H9 (cell line): ENCODE measurements at regions not wholly inside any gene's neighbourhood (a gene's known extent, or its start where the extent isn't known, plus 50 kb on each side); places are given as distances from the start of the nearest gene placed in this dataset.

Experiments
- DNase-seq: peaks from one replicate; pipeline ENCODE4 v3.0.0-alpha.2; 2017
- H2AFZ ChIP-seq: one replicate; pipeline ENCODE4 v1.6.1; 2013; ENCODE audit warnings: mild to moderate bottlenecking, low read length, control low read depth, moderate library complexity
- H2AK5ac ChIP-seq: 2 replicates; pipeline ENCODE4 v1.6.1; 2013; ENCODE audit warnings: low read length, control low read depth, mixed read lengths; ENCODE audit not compliant: insufficient read length
- H2BK120ac ChIP-seq: one replicate; pipeline ENCODE4 v1.6.1; 2013; ENCODE audit warnings: low read depth, mild to moderate bottlenecking, low read length, control low read depth, inconsistent platforms; ENCODE audit not compliant: poor library complexity, severe bottlenecking
- H2BK12ac ChIP-seq: 2 replicates; pipeline ENCODE4 v1.6.1; 2013; ENCODE audit warnings: low read length, control low read depth, mixed read lengths, low read depth; ENCODE audit not compliant: insufficient read length
- H2BK15ac ChIP-seq: 2 replicates; pipeline ENCODE4 v1.6.1; 2013; ENCODE audit warnings: low read depth, low read length, control low read depth
- H2BK20ac ChIP-seq: one replicate; pipeline ENCODE4 v1.6.1; 2013; ENCODE audit warnings: low read depth, mild to moderate bottlenecking, low read length, control low read depth, inconsistent platforms; ENCODE audit not compliant: poor library complexity, severe bottlenecking
- H2BK5ac ChIP-seq: 2 replicates; pipeline ENCODE4 v1.6.1; 2013; ENCODE audit warnings: low read length, control low read depth, mixed read lengths; ENCODE audit not compliant: insufficient read length
- H3K14ac ChIP-seq: 2 replicates; pipeline ENCODE4 v1.6.1; 2013; ENCODE audit warnings: low read length, control low read depth; ENCODE audit not compliant: insufficient read depth
- H3K18ac ChIP-seq: 2 replicates; pipeline ENCODE4 v1.6.1; 2013; ENCODE audit warnings: low read depth, mild to moderate bottlenecking, mixed read lengths, low read length, control low read depth; ENCODE audit not compliant: insufficient read length
- H3K23ac ChIP-seq: 2 replicates; pipeline ENCODE4 v1.6.1; 2013; ENCODE audit warnings: low read length, control low read depth, mixed read lengths, low read depth; ENCODE audit not compliant: insufficient read length
- H3K23me2 ChIP-seq: 2 replicates; pipeline ENCODE4 v1.6.1; 2013; ENCODE audit warnings: low read depth, mild to moderate bottlenecking, mixed read lengths, low read length, control low read depth; ENCODE audit not compliant: insufficient read length, poor library complexity, severe bottlenecking
- H3K27ac ChIP-seq: 2 replicates; pipeline ENCODE4 v1.5.1; 2013; ENCODE audit warnings: low read length, control low read depth, mixed read lengths, low read depth; ENCODE audit not compliant: insufficient read length
- H3K27me3 ChIP-seq: 2 replicates; pipeline ENCODE4 v1.6.1; 2013; ENCODE audit warnings: low read length, control low read depth, inconsistent platforms; ENCODE audit not compliant: insufficient read depth
- H3K4ac ChIP-seq: 2 replicates; pipeline ENCODE4 v1.6.1; 2013; ENCODE audit warnings: low read depth, mild to moderate bottlenecking, control low read depth, inconsistent platforms, low read length, moderate library complexity
- H3K4me1 ChIP-seq: 2 replicates; pipeline ENCODE4 v1.6.1; 2013; ENCODE audit warnings: low read length, control low read depth, inconsistent platforms; ENCODE audit not compliant: insufficient read depth
- H3K4me2 ChIP-seq: 2 replicates; pipeline ENCODE4 v1.6.1; 2013; ENCODE audit warnings: low read length, control low read depth, mixed read lengths; ENCODE audit not compliant: insufficient read length, insufficient read depth
- H3K56ac ChIP-seq: 2 replicates; pipeline ENCODE4 v1.6.1; 2013; ENCODE audit warnings: low read depth, mild to moderate bottlenecking, mixed read lengths, low read length, control low read depth; ENCODE audit not compliant: insufficient read length
- H3K79me1 ChIP-seq: 2 replicates; pipeline ENCODE4 v1.6.1; 2013; ENCODE audit warnings: low read depth, mild to moderate bottlenecking, moderate library complexity, low read length, control low read depth, inconsistent platforms; ENCODE audit not compliant: insufficient read depth, poor library complexity, severe bottlenecking
- H3K79me2 ChIP-seq: 2 replicates; pipeline ENCODE4 v1.6.1; 2013; ENCODE audit warnings: low read length, control low read depth, inconsistent platforms; ENCODE audit not compliant: insufficient read depth
- H3K9ac ChIP-seq: 2 replicates; pipeline ENCODE4 v1.6.1; 2013; ENCODE audit warnings: low read length, control low read depth, mixed read lengths; ENCODE audit not compliant: insufficient read length; ENCODE audit errors: extremely low read depth
- H3K9me3 ChIP-seq: one replicate; pipeline ENCODE4 v1.6.1; 2013; ENCODE audit warnings: low read depth, low read length, inconsistent platforms; ENCODE audit not compliant: control insufficient read depth
- H3T11ph ChIP-seq: one replicate; pipeline ENCODE4 v1.6.1; 2013; ENCODE audit warnings: mild to moderate bottlenecking, low read length, control low read depth, inconsistent platforms
- H4K20me1 ChIP-seq: one replicate; pipeline ENCODE4 v1.6.1; 2013; ENCODE audit not compliant: control insufficient read depth, insufficient read length, insufficient read depth
- H4K5ac ChIP-seq: 2 replicates; pipeline ENCODE4 v1.6.1; 2013; ENCODE audit warnings: low read depth, mild to moderate bottlenecking, mixed read lengths, low read length, control low read depth; ENCODE audit not compliant: insufficient read length
- H4K8ac ChIP-seq: replicated peaks from 2 replicates; pipeline ENCODE4 v1.6.1; 2013; ENCODE audit warnings: low read length, control low read depth, mixed read lengths, low read depth; ENCODE audit not compliant: insufficient read length
- H4K91ac ChIP-seq: 2 replicates; pipeline ENCODE4 v1.6.1; 2013; ENCODE audit warnings: low read depth, mild to moderate bottlenecking, moderate library complexity, mixed read lengths, low read length, control low read depth; ENCODE audit not compliant: insufficient read length
- H3K27ac Mint-ChIP-seq, 3 experiments: 2 replicates in 2 of 3; 3 replicates in 1 of 3; pipeline ENCODE4 v1.8.0; 2020 to 2021; ENCODE audit warnings: mixed read lengths in 3 of 3, mild to moderate bottlenecking in 1 of 3, moderate library complexity in 1 of 3
- H3K27me3 Mint-ChIP-seq: 2 replicates; pipeline ENCODE4 v1.8.0; 2021; ENCODE audit warnings: low read depth, mild to moderate bottlenecking, moderate library complexity, mixed read lengths
- H3K36me3 Mint-ChIP-seq, 3 experiments: 2 replicates in 2 of 3; 3 replicates in 1 of 3; pipeline ENCODE4 v1.8.0; 2020 to 2021; ENCODE audit warnings: low read depth in 3 of 3, mixed read lengths in 3 of 3; ENCODE audit not compliant: insufficient read depth in 1 of 3
- H3K4me1 Mint-ChIP-seq, 2 experiments: 2 replicates each; pipeline ENCODE4 v1.8.0; 2020; ENCODE audit warnings: mixed read lengths in 2 of 2
- H3K4me3 Mint-ChIP-seq, 2 experiments: 2 replicates in 1 of 2; 3 replicates in 1 of 2; pipeline ENCODE4 v1.8.0; 2020 to 2021; ENCODE audit warnings: mild to moderate bottlenecking in 2 of 2, mixed read lengths in 2 of 2, moderate library complexity in 1 of 2
- H3K9me3 Mint-ChIP-seq, 2 experiments: 2 replicates in 1 of 2; 3 replicates in 1 of 2; pipeline ENCODE4 v1.8.0; 2020; ENCODE audit warnings: mild to moderate bottlenecking in 2 of 2, mixed read lengths in 2 of 2, moderate library complexity in 1 of 2
- CTCF ChIP-seq: fragments of 200-600 bp; sonication (generic); conservative IDR thresholded peaks from 3 replicates; pipeline ENCODE4 v1.8.0; 2021; ENCODE audit warnings: antibody characterized with exemption, mild to moderate bottlenecking
- WGBS: extraction: QIAGEN DNeasy Blood & Tissue Kit; methylation state at CpG from one replicate; pipeline ENCODE4 v1.1.7; 2013; ENCODE audit warnings: missing lambda C conversion rate, low lambda C conversion rate, mixed read lengths; ENCODE audit not compliant: insufficient read length; ENCODE audit errors: extremely low coverage; 5-methylcytosine and 5-hydroxymethylcytosine counted together

DNA sequence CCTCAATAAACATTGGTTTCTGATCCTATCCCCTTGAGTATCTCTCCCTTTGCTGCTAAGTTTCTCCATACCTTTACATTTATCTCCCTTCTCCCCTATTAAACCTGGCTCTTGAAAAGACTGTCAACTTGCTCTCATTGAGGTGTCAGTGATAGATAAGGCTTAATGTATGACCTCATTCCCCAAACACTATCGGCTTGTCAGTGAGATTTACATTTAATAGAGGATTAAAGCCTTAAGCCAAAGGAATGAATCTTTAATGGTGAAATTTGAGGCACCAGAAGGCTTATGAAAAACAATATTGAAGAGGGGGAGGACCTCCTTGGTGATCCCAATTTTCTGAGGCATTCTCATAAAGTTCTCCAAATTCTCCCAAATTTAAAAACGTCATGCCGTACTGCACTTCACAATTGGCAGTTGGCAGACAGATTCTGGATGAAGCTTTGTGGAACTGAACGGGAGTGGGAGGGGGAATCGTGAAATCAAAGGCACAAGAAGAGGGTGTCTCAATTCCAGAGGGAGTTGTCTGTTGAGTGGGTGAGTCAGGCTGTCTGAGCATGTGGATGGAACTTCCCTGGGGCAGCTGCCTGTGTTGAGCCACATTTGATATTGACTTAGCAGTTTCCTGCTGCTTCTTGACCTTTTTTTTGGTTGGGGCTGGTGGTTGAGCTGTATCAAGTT is 478.8 kb downstream of the NPIPA7 start:
- Histone ChIP-seq H2BK15ac (no peak overlapping the region), H3K14ac (no peak overlapping the region), H3K18ac (no peak overlapping the region), H2BK20ac (no peak overlapping the region), H2AK5ac (no peak overlapping the region), H2BK120ac (no peak overlapping the region), H2BK12ac (no peak overlapping the region), H3K23me2 (no peaks in the 10 kb centered on the region), H3K27me3 (no peaks in the 10 kb centered on the region), H3K9ac (no peak overlapping the region), H3K79me1 (no peaks in the 10 kb centered on the region), H3K4me2 (no peak overlapping the region), H3K4ac (no peak overlapping the region), H2BK5ac (no peak overlapping the region), H3T11ph (no peak overlapping the region), H4K20me1 (no peaks in the 10 kb centered on the region), H3K9me3 (no peaks in the 10 kb centered on the region), H2AFZ (no peak overlapping the region), H3K23ac (no peak overlapping the region), H3K56ac (no peak overlapping the region), H4K8ac (no peak overlapping the region), H3K79me2 (no peaks in the 10 kb centered on the region), H3K27ac (no peak overlapping the region), H3K4me1 (peaks cover 5% of the 10 kb centered on the region; the same call in 1 of the 2 replicates), H4K5ac (no peak overlapping the region), H4K91ac (no peak overlapping the region)
- Mint-ChIP-seq H3K9me3 (no peaks in the 10 kb centered on the region), H3K4me3 (no peak overlapping the region), H3K27me3 (peaks cover 2% of the 10 kb centered on the region; the same call in 1 of the 2 replicates), H3K4me1 (peaks cover 17 to 19% of the 10 kb centered on the region in 2 experiments), H3K27ac (no peak overlapping the region), H3K36me3 (no peaks in the 10 kb centered on the region)
- DNase-seq, result no peak
- TF ChIP-seq CTCF, result no peak
- WGBS, result no CpG with 5 or more reads among the region's 5 CpGs
